ENCODE measurements at regions not wholly inside any gene's neighbourhood (a gene's known extent, or its start where the extent isn't known, plus 50 kb on each side); places are given as distances from the start of the nearest gene placed in this dataset.
"Not testable (repeated sequence)": the region's sequence is repeated elsewhere in the genome, so short reads cannot be mapped to it uniquely, and the experiment has no call there.

DNA sequence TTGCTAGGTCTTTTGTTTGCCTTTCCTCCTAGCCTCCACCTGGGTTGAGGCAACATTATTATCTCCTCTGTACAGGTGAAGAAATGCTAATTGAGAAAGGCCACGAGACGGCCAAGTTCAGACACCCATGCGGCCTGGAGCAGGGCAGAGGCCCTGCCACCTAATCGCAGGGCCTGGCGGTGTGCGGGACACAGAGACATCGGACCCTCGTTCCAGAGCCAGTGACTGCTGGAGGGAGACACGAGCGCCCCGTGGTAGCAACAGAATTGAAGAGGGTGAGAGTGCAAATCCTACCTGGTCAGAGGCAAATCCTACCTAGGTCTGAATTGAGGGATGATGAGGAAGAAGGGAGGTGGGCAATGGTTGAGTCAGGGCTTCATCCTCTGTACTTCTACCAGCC is 113.8 kb upstream of the MEF2A start:
- DNase-seq (ENCODE audit: extremely low spot score) = no peak
- no peak overlapping the region for H3K4me3 ChIP-seq (ENCODE audit: low read depth, low read length)
- H3K27ac ChIP-seq (ENCODE audit: low read depth) = no peak overlapping the region
- no peaks in the 10 kb centered on the region for H3K4me1 ChIP-seq (ENCODE audit: insufficient read depth)
- no peaks in the 10 kb centered on the region for H3K36me3 ChIP-seq (ENCODE audit: insufficient read depth)
- 94% methylated on average over 11 of the region's 11 CpGs for WGBS

DNA sequence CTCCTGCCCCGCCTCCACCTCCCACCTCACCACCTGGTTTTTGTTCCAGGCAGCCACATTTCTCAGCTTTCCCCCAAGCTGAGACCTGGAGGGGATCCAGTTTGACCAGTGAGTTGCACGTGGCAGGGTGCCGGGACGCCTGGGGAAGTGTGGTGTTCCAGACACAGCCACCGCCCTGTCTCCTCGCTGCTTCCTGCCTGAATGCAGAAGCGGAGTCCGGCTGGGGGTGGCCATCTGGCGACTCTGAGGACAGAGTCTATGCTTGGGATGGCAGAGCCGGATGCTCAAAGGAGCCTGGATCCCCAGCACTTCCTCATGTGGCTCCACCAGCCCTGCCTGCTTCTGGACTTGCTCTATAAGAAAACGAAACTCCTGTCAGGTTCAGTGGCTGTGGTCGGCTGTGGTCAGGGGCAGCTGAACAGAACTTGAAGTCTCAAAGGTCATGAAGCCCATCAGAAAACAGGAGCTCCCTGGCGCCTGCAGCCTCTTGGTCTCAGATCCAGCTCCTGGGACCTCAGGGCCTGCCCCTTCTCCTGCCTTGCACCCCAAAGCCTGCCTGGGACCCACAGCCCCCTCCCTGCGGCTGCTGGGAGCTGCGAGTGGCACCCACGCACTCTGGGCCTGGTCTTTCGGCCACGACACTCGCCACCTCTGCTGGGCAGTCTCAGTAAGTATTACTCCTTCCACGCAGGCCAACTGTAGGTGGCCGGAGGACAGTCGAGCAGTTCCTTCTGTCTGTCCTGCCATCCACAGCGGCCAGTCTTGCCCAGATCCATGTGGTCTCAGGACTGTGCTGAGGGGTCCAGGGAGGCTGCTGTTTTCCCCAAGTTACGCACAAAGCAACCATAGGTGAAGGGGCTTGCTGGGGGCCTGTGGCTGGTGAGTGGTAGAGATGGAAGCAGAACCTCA is 112.8 kb upstream of the MEF2A start:
- H3K4me3 ChIP-seq (ENCODE audit: low read depth, low read length) = no peak overlapping the region
- WGBS = 63% methylated on average over 24 of the region's 24 CpGs
- H3K27ac ChIP-seq (ENCODE audit: low read depth) = peak overlapping the region; percentile 51
- no peak for DNase-seq (ENCODE audit: extremely low spot score)
- H3K36me3 ChIP-seq (ENCODE audit: insufficient read depth) = no peaks in the 10 kb centered on the region
- H3K4me1 ChIP-seq (ENCODE audit: insufficient read depth) = no peaks in the 10 kb centered on the region

GRCh38 chr15:99453637-99454030 is 112.2 kb upstream of the MEF2A start:
- Histone ChIP-seq H3K4me3 (ENCODE audit: low read depth, low read length) (no peak overlapping the region), H3K27ac (ENCODE audit: low read depth) (peak overlapping the region; percentile 11), H3K36me3 (ENCODE audit: insufficient read depth) (no peaks in the 10 kb centered on the region), H3K4me1 (ENCODE audit: insufficient read depth) (no peaks in the 10 kb centered on the region)
- 97% methylated on average over 6 of the region's 6 CpGs for WGBS
- DNase-seq (ENCODE audit: extremely low spot score) = no peak

GRCh38 chr15:99454107-99454809 is 111.5 kb upstream of the MEF2A start:
- H3K4me1 ChIP-seq (ENCODE audit: insufficient read depth) = no peaks in the 10 kb centered on the region
- no peak for DNase-seq (ENCODE audit: extremely low spot score)
- 93% methylated on average over 6 of the region's 6 CpGs for WGBS
- H3K36me3 ChIP-seq (ENCODE audit: insufficient read depth) = no peaks in the 10 kb centered on the region
- no peak overlapping the region for H3K4me3 ChIP-seq (ENCODE audit: low read depth, low read length)
- H3K27ac ChIP-seq (ENCODE audit: low read depth) = peak overlapping the region; percentile 58

GRCh38 chr15:99454941-99455788 is 110.6 kb upstream of the MEF2A start:
- Histone ChIP-seq H3K4me3 (ENCODE audit: low read depth, low read length) (no peak overlapping the region), H3K27ac (ENCODE audit: low read depth) (peak overlapping the region; percentile 69), H3K36me3 (ENCODE audit: insufficient read depth) (no peaks in the 10 kb centered on the region), H3K4me1 (ENCODE audit: insufficient read depth) (no peaks in the 10 kb centered on the region)
- 17% methylated on average over 19 of the region's 19 CpGs for WGBS
- peak; percentile 71 for DNase-seq (ENCODE audit: extremely low spot score)

DNA sequence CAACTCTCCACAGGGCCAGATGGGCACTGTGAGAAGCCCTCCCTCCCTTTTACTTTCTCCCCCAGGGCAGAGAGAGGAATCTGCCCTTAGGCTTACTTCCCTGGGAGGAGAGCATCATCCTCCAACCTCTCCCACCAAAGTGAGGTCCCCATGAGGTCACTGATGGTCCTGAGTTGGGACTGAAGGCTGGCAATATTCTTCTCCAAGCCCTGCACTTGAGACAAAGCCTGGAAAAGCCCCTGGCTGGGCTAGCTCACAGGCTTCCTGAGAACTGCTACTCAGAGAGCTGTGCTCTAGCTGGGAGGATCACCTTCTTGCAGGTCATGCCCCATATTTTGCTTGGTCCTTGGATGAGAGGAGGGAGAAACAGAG is 110.0 kb upstream of the MEF2A start:
- H3K4me3 ChIP-seq (ENCODE audit: low read depth, low read length) = no peak overlapping the region
- H3K27ac ChIP-seq (ENCODE audit: low read depth) = no peak overlapping the region
- no peak for DNase-seq (ENCODE audit: extremely low spot score)
- no peaks in the 10 kb centered on the region for H3K36me3 ChIP-seq (ENCODE audit: insufficient read depth)
- no peaks in the 10 kb centered on the region for H3K4me1 ChIP-seq (ENCODE audit: insufficient read depth)

- 84% methylated on average over 2 of the region's 2 CpGs for WGBS
Measured at GRCh38 chr15:99464137-99464536, 101.6 kb upstream of the MEF2A start.

GRCh38 chr15:99466701-99467337 is 99.0 kb upstream of the MEF2A start:
- DNase-seq (ENCODE audit: extremely low spot score) = no peak
- no peaks in the 10 kb centered on the region for H3K36me3 ChIP-seq (ENCODE audit: insufficient read depth)
- H3K27ac ChIP-seq (ENCODE audit: low read depth) = no peak overlapping the region
- WGBS = 88% methylated on average over 18 of the region's 18 CpGs
- H3K4me3 ChIP-seq (ENCODE audit: low read depth, low read length) = no peak overlapping the region
- H3K4me1 ChIP-seq (ENCODE audit: insufficient read depth) = no peaks in the 10 kb centered on the region

More at GRCh38 chr15:99464137-99464536, 101.6 kb upstream of the MEF2A start:
- H3K27ac ChIP-seq (ENCODE audit: low read depth) = no peak overlapping the region
- H3K36me3 ChIP-seq (ENCODE audit: insufficient read depth) = no peaks in the 10 kb centered on the region
- no peak for DNase-seq (ENCODE audit: extremely low spot score)
- no peaks in the 10 kb centered on the region for H3K4me1 ChIP-seq (ENCODE audit: insufficient read depth)
- no peak overlapping the region for H3K4me3 ChIP-seq (ENCODE audit: low read depth, low read length)

DNA sequence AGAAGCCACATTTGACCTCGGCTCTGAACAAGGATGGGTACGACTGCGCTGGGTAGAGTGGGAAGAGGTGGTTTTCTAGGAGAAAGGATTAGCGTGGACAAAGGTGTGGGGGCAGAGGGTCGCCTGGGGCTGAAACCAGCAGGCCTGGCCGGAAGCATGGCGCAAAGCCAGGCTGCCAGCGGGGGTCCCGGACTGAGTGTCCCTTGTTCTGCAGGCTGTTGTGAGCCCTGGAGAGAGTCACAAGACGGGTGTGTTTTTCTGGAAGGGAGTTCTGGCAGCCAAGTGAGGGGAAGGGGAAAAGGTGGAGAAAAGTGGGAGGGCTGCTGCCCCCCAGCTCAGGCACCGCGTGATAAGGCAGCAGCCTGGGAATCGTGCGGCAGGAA is 98.5 kb upstream of the MEF2A start:
- 89% methylated on average over 14 of the region's 14 CpGs for WGBS
- no peak overlapping the region for H3K4me3 ChIP-seq (ENCODE audit: low read depth, low read length)
- no peaks in the 10 kb centered on the region for H3K4me1 ChIP-seq (ENCODE audit: insufficient read depth)
- H3K27ac ChIP-seq (ENCODE audit: low read depth) = no peak overlapping the region
- no peak for DNase-seq (ENCODE audit: extremely low spot score)
- no peaks in the 10 kb centered on the region for H3K36me3 ChIP-seq (ENCODE audit: insufficient read depth)

DNA sequence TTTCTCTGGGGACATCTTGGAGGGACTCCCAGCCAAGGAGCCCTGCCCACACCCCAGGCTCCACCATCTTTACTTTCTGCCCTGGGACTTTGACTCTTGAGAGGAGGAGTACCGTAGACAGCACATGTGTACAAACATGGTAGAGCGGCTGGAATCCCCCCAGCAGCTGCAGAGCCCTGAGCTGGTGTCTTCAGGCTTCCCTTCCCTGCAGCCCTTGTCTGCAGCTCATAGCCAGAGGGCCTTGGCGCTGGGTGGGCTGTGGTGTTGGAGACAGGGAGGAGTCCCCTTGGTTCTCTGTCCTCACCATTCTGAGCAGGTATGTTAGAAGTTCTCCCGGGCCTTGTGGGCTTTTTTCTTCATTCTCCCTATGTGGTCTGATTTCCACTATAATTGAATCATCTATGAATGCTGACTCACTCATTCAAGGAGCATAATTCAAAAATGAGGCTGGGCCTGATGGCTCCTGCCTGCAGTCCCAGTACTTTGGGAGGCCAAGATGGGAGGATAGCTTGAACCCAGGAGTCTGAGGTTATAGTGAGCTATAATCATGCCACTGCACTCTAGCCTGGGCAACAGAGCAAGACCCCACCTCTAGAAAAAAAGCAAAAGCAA is 97.8 kb upstream of the MEF2A start:
- DNase-seq (ENCODE audit: extremely low spot score) = no peak
- H3K4me3 ChIP-seq (ENCODE audit: low read depth, low read length) = no peak overlapping the region
- H3K36me3 ChIP-seq (ENCODE audit: insufficient read depth) = no peaks in the 10 kb centered on the region
- H3K4me1 ChIP-seq (ENCODE audit: insufficient read depth) = no peaks in the 10 kb centered on the region
- H3K27ac ChIP-seq (ENCODE audit: low read depth) = no peak overlapping the region
- 73% methylated on average over 4 of the region's 4 CpGs for WGBS

DNA sequence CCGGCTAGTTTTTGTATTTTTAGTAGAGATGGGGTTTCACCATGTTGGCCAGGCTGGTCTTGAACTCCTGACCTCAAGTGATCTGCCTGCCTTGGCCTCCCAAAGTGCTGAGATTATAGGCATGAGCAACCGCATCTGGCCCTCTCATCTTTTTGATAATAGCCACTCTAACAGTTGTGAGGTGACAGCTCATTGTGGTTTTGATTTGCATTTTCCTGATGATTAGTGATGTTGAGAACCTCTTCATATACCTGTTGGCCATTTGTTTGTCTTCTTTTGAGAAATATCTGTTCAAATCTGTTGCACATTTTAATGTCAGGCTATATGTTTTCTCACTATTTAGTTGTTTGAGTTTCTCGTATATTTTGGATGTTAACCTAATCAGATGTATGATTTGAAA is 95.6 kb upstream of the MEF2A start:
- not testable (repeated sequence) for H3K4me3 ChIP-seq (ENCODE audit: low read depth, low read length); H3K36me3 ChIP-seq (ENCODE audit: insufficient read depth); H3K4me1 ChIP-seq (ENCODE audit: insufficient read depth); DNase-seq (ENCODE audit: extremely low spot score); H3K27ac ChIP-seq (ENCODE audit: low read depth)
- whole genome bisulfite sequencing = 96% methylated on average over 3 of the region's 3 CpGs

- Histone ChIP-seq H3K4me1 (ENCODE audit: insufficient read depth) (no peaks in the 10 kb centered on the region), H3K27ac (ENCODE audit: low read depth) (no peak overlapping the region), H3K4me3 (ENCODE audit: low read depth, low read length) (no peak overlapping the region), H3K36me3 (ENCODE audit: insufficient read depth) (no peaks in the 10 kb centered on the region)
- WGBS = 90% methylated on average over 12 of the region's 12 CpGs
- DNase-seq (ENCODE audit: extremely low spot score) = no peak
Measured at GRCh38 chr15:99472416-99473145, 93.2 kb upstream of the MEF2A start.

All from urinary bladder (tissue), 3 donors.